ENCODE measurements at regions not wholly inside any gene's neighbourhood (a gene's known extent, or its start where the extent isn't known, plus 50 kb on each side); places are given as distances from the start of the nearest gene placed in this dataset.
"Not testable (repeated sequence)": the region's sequence is repeated elsewhere in the genome, so short reads cannot be mapped to it uniquely, and the experiment has no call there.

DNA sequence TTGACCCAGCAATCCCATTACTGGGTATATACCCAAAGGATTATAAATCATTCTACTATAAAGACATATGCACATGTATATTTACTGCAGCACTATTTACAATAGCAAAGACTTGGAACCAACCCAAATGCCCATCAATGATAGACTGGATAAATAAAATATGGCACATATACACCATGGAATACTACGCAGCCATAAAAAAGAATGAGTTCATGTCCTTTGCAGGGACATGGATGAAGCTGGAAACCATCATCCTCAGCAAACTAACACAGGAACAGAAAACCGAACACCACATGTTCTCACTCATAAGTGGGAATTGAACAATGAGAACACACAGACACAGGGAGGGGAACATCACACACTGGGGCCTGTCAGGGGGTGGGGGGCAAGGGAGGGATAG is 862.0 kb downstream of the KCNJ2 start:
- TF ChIP-seq CTCF, POLR2A (IDR thresholded peaks at IDR 0.05): not testable (repeated sequence)

All from uterus (tissue), 2 donors.